ENCODE measurements at regions not wholly inside any gene's neighbourhood (a gene's known extent, or its start where the extent isn't known, plus 50 kb on each side); places are given as distances from the start of the nearest gene placed in this dataset.

- Mint-ChIP-seq H3K36me3 (ENCODE audit: low read depth) (no peaks in the 10 kb centered on the region), H3K9me3 (no peaks in the 10 kb centered on the region), H3K4me1 (no peaks in the 10 kb centered on the region), H3K27me3 (no peaks in the 10 kb centered on the region), H3K4me3 (no peak overlapping the region), H3K27ac (no peak overlapping the region)
- intact Hi-C loops (cut with micrococcal nuclease), result no loop called here
- no peak for DNase-seq
Observed at GRCh38 chr2:107197594-107198294, 311.8 kb upstream of the ST6GAL2 start.

GRCh38 chr2:107202962-107203591 lies 317.1 kb upstream of the ST6GAL2 start:
- intact Hi-C loops (cut with micrococcal nuclease), result no loop called here
- no peak overlapping the region for H3K27ac Mint-ChIP-seq
- H3K9me3 Mint-ChIP-seq, result no peaks in the 10 kb centered on the region
- H3K4me1 Mint-ChIP-seq, result no peaks in the 10 kb centered on the region
- H3K27me3 Mint-ChIP-seq, result no peaks in the 10 kb centered on the region
- no peak overlapping the region for H3K4me3 Mint-ChIP-seq
- H3K36me3 Mint-ChIP-seq (ENCODE audit: low read depth), result no peaks in the 10 kb centered on the region
- DNase-seq, result no peak

GRCh38 chr2:107215401-107216350 lies 329.7 kb upstream of the ST6GAL2 start:
- no peak for DNase-seq
- Mint-ChIP-seq H3K4me1 (no peaks in the 10 kb centered on the region), H3K9me3 (no peaks in the 10 kb centered on the region), H3K27ac (no peak overlapping the region), H3K36me3 (ENCODE audit: low read depth) (no peaks in the 10 kb centered on the region), H3K27me3 (no peaks in the 10 kb centered on the region), H3K4me3 (no peak overlapping the region)
- intact Hi-C loops (cut with micrococcal nuclease), result no loop called here

DNA sequence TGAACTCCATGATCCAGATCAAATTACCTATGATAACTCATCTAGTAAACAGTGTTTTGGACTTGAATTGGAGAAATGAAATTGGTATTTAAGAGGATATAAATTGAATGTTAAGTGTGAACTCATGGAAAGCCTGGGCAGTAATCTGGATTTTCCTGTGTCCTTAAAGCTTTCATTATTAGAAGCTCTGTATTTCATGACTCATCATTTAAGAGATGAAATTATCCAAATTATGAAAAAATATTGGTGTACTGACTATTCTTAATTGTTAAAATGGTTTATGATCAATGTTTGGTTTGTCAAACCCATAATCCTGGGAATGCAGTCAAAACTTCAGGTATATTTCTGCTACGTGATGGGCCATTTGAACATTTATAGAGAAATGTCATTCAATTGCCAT lies 332.2 kb upstream of the ST6GAL2 start:
- Mint-ChIP-seq H3K27me3 (no peaks in the 10 kb centered on the region), H3K4me1 (no peaks in the 10 kb centered on the region), H3K4me3 (no peak overlapping the region), H3K9me3 (no peaks in the 10 kb centered on the region), H3K36me3 (ENCODE audit: low read depth) (no peaks in the 10 kb centered on the region), H3K27ac (no peak overlapping the region)
- DNase-seq, result no peak
- intact Hi-C loops (cut with micrococcal nuclease), result no loop called here

GRCh38 chr2:107222466-107222865 lies 336.5 kb upstream of the ST6GAL2 start:
- no peak for DNase-seq

GRCh38 chr2:107235491-107236254 lies 349.7 kb upstream of the ST6GAL2 start:
- Mint-ChIP-seq H3K9me3 (no peaks in the 10 kb centered on the region), H3K4me3 (no peak overlapping the region)
- intact Hi-C loops (cut with micrococcal nuclease), result no loop called here

More at GRCh38 chr2:107222466-107222865, 336.5 kb upstream of the ST6GAL2 start:
- Mint-ChIP-seq H3K27ac (no peak overlapping the region), H3K4me3 (no peak overlapping the region), H3K4me1 (no peaks in the 10 kb centered on the region), H3K27me3 (no peaks in the 10 kb centered on the region), H3K9me3 (no peaks in the 10 kb centered on the region), H3K36me3 (ENCODE audit: low read depth) (no peaks in the 10 kb centered on the region)
- intact Hi-C loops (cut with micrococcal nuclease), result no loop called here

DNA sequence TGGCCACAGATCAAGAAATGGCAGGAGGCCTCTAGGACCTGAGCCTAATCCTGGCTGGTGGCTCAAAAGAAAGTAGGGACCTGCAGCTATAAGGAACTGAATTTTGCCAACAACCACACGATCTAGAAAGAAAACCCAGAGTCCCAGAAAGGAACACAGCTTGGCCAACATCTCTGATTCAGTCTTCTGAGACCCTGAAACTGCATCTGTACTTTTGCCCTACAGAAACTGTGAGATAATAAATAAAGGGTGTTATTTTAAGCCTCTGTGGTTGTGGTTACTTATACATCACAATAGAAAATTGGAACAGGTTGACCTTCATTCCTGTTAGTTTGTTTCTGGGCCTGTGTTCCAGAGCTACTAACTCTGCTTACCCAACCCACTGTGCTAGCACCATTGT lies 356.8 kb upstream of the ST6GAL2 start:
- H3K36me3 Mint-ChIP-seq (ENCODE audit: low read depth), result no peaks in the 10 kb centered on the region
- H3K4me3 Mint-ChIP-seq, result no peak overlapping the region
- no peak overlapping the region for H3K27ac Mint-ChIP-seq
- no peaks in the 10 kb centered on the region for H3K4me1 Mint-ChIP-seq
- DNase-seq, result no peak
- no peaks in the 10 kb centered on the region for H3K9me3 Mint-ChIP-seq
- no peaks in the 10 kb centered on the region for H3K27me3 Mint-ChIP-seq
- intact Hi-C loops (cut with micrococcal nuclease), result no loop called here

More at GRCh38 chr2:107235491-107236254, 349.7 kb upstream of the ST6GAL2 start:
- no peaks in the 10 kb centered on the region for H3K27me3 Mint-ChIP-seq
- H3K27ac Mint-ChIP-seq, result no peak overlapping the region
- no peaks in the 10 kb centered on the region for H3K4me1 Mint-ChIP-seq
- no peak for DNase-seq
- no peaks in the 10 kb centered on the region for H3K36me3 Mint-ChIP-seq (ENCODE audit: low read depth)

DNA sequence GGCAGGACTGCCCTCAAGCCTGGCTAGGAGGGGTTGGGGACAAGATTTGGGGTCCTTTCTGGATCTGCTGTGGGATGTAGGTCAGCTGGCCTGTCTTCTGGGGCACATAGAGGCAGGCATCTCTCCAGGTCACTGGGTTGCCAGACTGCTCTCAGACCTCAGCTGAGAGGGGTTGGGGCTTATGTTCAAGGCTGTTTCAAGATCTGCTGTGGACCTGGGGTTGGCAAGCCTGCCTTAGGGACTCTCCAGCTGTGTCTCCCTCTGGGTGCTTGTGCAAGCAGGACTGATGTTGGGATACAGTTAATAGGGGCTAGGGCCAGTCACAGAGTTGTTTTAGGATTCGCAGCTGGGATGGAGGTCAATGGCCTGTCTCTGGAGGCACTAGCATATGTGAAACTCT lies 363.0 kb upstream of the ST6GAL2 start:
- no peaks in the 10 kb centered on the region for H3K9me3 Mint-ChIP-seq
- no peaks in the 10 kb centered on the region for H3K27me3 Mint-ChIP-seq
- no peak overlapping the region for H3K27ac Mint-ChIP-seq
- DNase-seq, result no peak
- no peak overlapping the region for H3K4me3 Mint-ChIP-seq
- no peaks in the 10 kb centered on the region for H3K4me1 Mint-ChIP-seq
- no peaks in the 10 kb centered on the region for H3K36me3 Mint-ChIP-seq (ENCODE audit: low read depth)
- intact Hi-C loops (cut with micrococcal nuclease), result no loop called here

DNA sequence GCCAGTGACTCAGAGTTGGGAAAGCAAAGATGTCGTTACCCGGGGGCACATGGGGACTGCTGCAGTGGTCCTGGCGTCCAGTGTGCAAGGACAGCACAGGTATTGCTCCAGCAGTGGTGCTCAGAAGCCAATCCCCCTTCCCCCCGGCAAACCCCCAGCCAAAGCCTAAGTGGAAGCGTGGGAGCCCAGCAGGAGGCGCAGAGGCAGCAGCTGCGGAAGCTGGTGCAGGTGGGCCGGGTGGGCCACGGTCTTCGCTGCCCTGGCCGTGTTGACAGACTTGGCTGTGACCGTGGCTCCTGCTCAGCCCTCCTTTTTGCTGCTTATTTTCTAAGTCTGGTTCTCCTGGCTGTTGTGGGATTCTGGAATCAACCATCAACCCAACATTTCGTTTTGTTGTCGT lies 369.8 kb upstream of the ST6GAL2 start:
- H3K27ac Mint-ChIP-seq, result no peak overlapping the region
- DNase-seq, result no peak
- H3K4me3 Mint-ChIP-seq, result no peak overlapping the region
- no peaks in the 10 kb centered on the region for H3K36me3 Mint-ChIP-seq (ENCODE audit: low read depth)
- H3K4me1 Mint-ChIP-seq, result no peaks in the 10 kb centered on the region
- H3K9me3 Mint-ChIP-seq, result peaks cover 3% of the 10 kb centered on the region
- intact Hi-C loops (cut with micrococcal nuclease), result no loop called here
- H3K27me3 Mint-ChIP-seq, result no peaks in the 10 kb centered on the region

GRCh38 chr2:107258531-107259407 lies 372.8 kb upstream of the ST6GAL2 start:
- no peak overlapping the region for H3K27ac Mint-ChIP-seq
- no peaks in the 10 kb centered on the region for H3K36me3 Mint-ChIP-seq (ENCODE audit: low read depth)
- DNase-seq, result no peak

DNA sequence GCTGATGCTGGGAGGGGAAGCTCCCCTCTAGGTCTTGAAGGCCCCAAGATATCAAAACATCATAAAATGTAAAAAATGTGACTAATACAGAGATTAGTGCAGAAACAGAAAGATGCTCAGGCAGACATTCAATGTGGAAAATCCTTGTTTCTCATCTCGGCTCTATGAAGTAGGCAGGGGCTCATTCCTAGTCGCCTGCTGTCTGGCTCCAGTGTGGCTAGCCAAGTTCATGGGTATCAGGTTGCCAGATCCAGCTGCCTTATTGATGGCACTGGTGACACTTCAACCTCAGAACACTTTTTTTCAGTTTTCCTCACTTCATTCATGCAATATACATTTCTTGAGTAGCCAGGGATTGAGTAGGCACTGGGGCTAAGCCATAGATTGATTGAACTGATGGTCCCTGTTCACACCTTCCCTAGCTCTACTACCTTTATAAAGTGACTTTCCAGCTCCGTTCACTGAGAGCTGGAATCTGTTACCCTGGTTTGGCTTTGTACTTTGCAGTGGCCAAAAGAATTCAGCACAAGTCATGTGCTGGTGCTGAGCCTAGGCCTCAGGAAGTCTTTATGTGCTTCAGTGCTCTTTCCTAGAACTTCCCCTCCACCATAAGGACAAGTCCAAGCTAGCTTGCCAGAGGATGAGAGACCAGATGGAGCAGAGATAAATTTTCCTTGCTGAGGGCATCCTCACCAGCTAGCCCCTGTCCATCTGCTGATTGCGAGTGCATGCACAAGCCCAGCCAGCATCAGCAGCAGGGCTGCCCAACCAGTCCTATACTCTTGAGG lies 373.6 kb upstream of the ST6GAL2 start:
- Mint-ChIP-seq H3K36me3 (ENCODE audit: low read depth) (no peaks in the 10 kb centered on the region), H3K27me3 (no peaks in the 10 kb centered on the region), H3K27ac (no peak overlapping the region), H3K9me3 (peaks cover 3% of the 10 kb centered on the region), H3K4me1 (no peaks in the 10 kb centered on the region), H3K4me3 (no peak overlapping the region)
- intact Hi-C loops (cut with micrococcal nuclease), result no loop called here
- DNase-seq, result no peak

More at GRCh38 chr2:107258531-107259407, 372.8 kb upstream of the ST6GAL2 start:
- intact Hi-C loops (cut with micrococcal nuclease), result no loop called here
- Mint-ChIP-seq H3K4me3 (no peak overlapping the region), H3K4me1 (no peaks in the 10 kb centered on the region), H3K27me3 (no peaks in the 10 kb centered on the region), H3K9me3 (peaks cover 3% of the 10 kb centered on the region)

- H3K4me3 Mint-ChIP-seq, result no peak overlapping the region
- no peak for DNase-seq
- no peaks in the 10 kb centered on the region for H3K4me1 Mint-ChIP-seq
- H3K36me3 Mint-ChIP-seq (ENCODE audit: low read depth), result no peaks in the 10 kb centered on the region
- no peaks in the 10 kb centered on the region for H3K9me3 Mint-ChIP-seq
- no peak overlapping the region for H3K27ac Mint-ChIP-seq
- no peaks in the 10 kb centered on the region for H3K27me3 Mint-ChIP-seq
- intact Hi-C loops (cut with micrococcal nuclease), result no loop called here
Observed at GRCh38 chr2:107263628-107264027, 377.7 kb upstream of the ST6GAL2 start.
